ENCODE measurements at regions not wholly inside any gene's neighbourhood (a gene's known extent, or its start where the extent isn't known, plus 50 kb on each side); places are given as distances from the start of the nearest gene placed in this dataset.

DNA sequence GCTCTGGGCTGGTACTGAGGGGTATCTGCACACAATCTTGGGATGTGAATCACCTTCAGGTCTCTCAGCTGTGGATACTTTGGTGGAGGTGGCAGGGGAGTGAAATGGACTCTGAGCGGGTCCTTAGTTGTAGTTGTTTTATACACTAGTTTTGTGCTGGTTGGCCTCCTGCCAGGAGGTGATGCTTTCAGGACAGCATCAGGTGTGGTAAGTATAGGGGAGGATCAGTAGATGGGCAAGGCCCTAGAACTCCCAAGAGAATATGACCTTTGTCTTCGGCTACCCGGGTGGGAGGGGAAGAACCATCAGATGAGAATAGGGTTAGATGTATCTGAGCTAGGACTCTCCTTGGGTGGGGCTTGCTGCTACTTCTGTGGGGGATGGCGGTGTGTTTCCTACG, 2284.3 kb upstream of the PCDH20 start (continued):
- TF ChIP-seq, protein P1, sequence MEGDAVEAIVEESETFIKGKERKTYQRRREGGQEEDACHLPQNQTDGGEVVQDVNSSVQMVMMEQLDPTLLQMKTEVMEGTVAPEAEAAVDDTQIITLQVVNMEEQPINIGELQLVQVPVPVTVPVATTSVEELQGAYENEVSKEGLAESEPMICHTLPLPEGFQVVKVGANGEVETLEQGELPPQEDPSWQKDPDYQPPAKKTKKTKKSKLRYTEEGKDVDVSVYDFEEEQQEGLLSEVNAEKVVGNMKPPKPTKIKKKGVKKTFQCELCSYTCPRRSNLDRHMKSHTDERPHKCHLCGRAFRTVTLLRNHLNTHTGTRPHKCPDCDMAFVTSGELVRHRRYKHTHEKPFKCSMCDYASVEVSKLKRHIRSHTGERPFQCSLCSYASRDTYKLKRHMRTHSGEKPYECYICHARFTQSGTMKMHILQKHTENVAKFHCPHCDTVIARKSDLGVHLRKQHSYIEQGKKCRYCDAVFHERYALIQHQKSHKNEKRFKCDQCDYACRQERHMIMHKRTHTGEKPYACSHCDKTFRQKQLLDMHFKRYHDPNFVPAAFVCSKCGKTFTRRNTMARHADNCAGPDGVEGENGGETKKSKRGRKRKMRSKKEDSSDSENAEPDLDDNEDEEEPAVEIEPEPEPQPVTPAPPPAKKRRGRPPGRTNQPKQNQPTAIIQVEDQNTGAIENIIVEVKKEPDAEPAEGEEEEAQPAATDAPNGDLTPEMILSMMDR (IDR thresholded peaks at IDR 0.05 in 2 of 3, conservative IDR thresholded peaks at IDR 0.05 in 1 of 3; ENCODE audit: borderline replicate concordance in 1 of 3, insufficient read depth in 1 of 3, low read depth in 2 of 3, low read length in 2 of 3) = no peak
- no peak for TF ChIP-seq SP1 (IDR thresholded peaks at IDR 0.05; ENCODE audit: low read depth)
- TF ChIP-seq, protein P2, sequence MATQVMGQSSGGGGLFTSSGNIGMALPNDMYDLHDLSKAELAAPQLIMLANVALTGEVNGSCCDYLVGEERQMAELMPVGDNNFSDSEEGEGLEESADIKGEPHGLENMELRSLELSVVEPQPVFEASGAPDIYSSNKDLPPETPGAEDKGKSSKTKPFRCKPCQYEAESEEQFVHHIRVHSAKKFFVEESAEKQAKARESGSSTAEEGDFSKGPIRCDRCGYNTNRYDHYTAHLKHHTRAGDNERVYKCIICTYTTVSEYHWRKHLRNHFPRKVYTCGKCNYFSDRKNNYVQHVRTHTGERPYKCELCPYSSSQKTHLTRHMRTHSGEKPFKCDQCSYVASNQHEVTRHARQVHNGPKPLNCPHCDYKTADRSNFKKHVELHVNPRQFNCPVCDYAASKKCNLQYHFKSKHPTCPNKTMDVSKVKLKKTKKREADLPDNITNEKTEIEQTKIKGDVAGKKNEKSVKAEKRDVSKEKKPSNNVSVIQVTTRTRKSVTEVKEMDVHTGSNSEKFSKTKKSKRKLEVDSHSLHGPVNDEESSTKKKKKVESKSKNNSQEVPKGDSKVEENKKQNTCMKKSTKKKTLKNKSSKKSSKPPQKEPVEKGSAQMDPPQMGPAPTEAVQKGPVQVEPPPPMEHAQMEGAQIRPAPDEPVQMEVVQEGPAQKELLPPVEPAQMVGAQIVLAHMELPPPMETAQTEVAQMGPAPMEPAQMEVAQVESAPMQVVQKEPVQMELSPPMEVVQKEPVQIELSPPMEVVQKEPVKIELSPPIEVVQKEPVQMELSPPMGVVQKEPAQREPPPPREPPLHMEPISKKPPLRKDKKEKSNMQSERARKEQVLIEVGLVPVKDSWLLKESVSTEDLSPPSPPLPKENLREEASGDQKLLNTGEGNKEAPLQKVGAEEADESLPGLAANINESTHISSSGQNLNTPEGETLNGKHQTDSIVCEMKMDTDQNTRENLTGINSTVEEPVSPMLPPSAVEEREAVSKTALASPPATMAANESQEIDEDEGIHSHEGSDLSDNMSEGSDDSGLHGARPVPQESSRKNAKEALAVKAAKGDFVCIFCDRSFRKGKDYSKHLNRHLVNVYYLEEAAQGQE (IDR thresholded peaks at IDR 0.05; ENCODE audit: low read depth) = no peak
- no peak for TF ChIP-seq RAD21 (IDR thresholded peaks at IDR 0.05; ENCODE audit: low read depth)
- TF ChIP-seq, protein P3, sequence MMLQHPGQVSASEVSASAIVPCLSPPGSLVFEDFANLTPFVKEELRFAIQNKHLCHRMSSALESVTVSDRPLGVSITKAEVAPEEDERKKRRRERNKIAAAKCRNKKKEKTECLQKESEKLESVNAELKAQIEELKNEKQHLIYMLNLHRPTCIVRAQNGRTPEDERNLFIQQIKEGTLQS (IDR thresholded peaks at IDR 0.05) = no peak
- TF ChIP-seq CBX3 (IDR thresholded peaks at IDR 0.05; ENCODE audit: low read depth) = no peak
- TF ChIP-seq SRF (IDR thresholded peaks at IDR 0.05; ENCODE audit: low read depth) = no peak
- TF ChIP-seq SIN3A (IDR thresholded peaks at IDR 0.05; ENCODE audit: low read depth) = no peak
- TF ChIP-seq EGR1 (IDR thresholded peaks at IDR 0.05; ENCODE audit: low read depth) = no peak

DNA sequence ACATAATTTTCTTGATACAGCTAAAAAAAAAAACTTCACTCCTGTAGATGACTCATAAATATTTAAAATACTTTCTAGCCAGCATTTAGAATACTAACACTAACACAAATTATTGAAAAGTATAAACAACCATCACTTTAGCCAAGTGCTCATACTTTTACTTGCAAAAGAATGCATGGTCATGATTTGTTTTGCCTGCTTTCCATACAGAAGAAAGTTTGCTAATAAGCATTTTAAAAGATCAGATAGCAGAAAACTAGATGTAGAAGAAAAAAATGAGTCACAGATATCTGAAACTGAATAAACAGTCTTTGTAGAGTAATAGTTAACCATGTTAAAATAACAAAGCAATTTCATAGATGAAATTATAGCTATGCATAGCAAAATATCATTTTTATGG, 2280.4 kb upstream of the PCDH20 start:
- intact Hi-C loops (cut with micrococcal nuclease) = no loop called here
- POLR2A ChIA-PET = no interaction called here
- CTCF ChIA-PET = no interaction called here
- no peak for TF ChIP-seq EGR1 (IDR thresholded peaks at IDR 0.05; ENCODE audit: low read depth)
- no peak for TF ChIP-seq CEBPB (IDR thresholded peaks at IDR 0.05; ENCODE audit: low read depth)
- TF ChIP-seq TCF7L2 (IDR thresholded peaks at IDR 0.05; ENCODE audit: borderline replicate concordance, extremely low read depth, insufficient read depth, insufficient read length) = no peak
- TF ChIP-seq, protein P2 (IDR thresholded peaks at IDR 0.05; ENCODE audit: low read depth) = no peak
- TF ChIP-seq ZFX (IDR thresholded peaks at IDR 0.05) = no peak
- TF ChIP-seq RAD21 (IDR thresholded peaks at IDR 0.05; ENCODE audit: low read depth) = no peak
- TF ChIP-seq ZNF274 (IDR thresholded peaks at IDR 0.05; ENCODE audit: low read depth, low read length) = no peak
- TF ChIP-seq, protein P1 (IDR thresholded peaks at IDR 0.05 in 2 of 3, conservative IDR thresholded peaks at IDR 0.05 in 1 of 3; ENCODE audit: borderline replicate concordance in 1 of 3, insufficient read depth in 1 of 3, low read depth in 2 of 3, low read length in 2 of 3) = no peak

More for the DNA sequence above, 2280.4 kb upstream of the PCDH20 start:
- no peaks in the 10 kb centered on the region for H3K4me1 ChIP-seq (ENCODE audit: control insufficient read depth in 1 of 2, insufficient read depth in 2 of 2, low read length in 2 of 2)
- no peak overlapping the region for H3K9ac ChIP-seq (ENCODE audit: low read length)
- BruUV-seq (replicated peaks) = no TSS peak
- no peak overlapping the region for H2AFZ ChIP-seq (ENCODE audit: low read depth, low read length, poor library complexity, severe bottlenecking)
- H4K20me1 ChIP-seq (ENCODE audit: insufficient read depth) = no peaks in the 10 kb centered on the region
- H3K4me2 ChIP-seq (ENCODE audit: low read length) = no peak overlapping the region
- H3K9me2 ChIP-seq (ENCODE audit: insufficient read depth) = no peaks in the 10 kb centered on the region
- H3K27me3 ChIP-seq (ENCODE audit: insufficient read depth, low read length) = no peaks in the 10 kb centered on the region
- no peaks in the 10 kb centered on the region for H3K79me2 ChIP-seq (ENCODE audit: insufficient read depth, low read length)
- H3K4me3 ChIP-seq (replicated peaks in 1 of 2; ENCODE audit: low read depth in 1 of 2, low read length in 2 of 2) = no peak overlapping the region
- ATAC-seq (no peak), DNase-seq (ENCODE audit: low read depth, low spot score) (no peak)
- RAD21 ChIA-PET (ENCODE audit: low non-redundant PET in 1 of 2, low total read pairs in 2 of 2, uncharacterized antibody in 2 of 2, unreplicated experiment in 2 of 2) = no interaction called here
- H3K9me3 ChIP-seq (ENCODE audit: control insufficient read depth in 1 of 2, insufficient read depth in 1 of 2, low read depth in 1 of 2, low read length in 2 of 2) = no peaks in the 10 kb centered on the region
- H3K27ac ChIP-seq (ENCODE audit: low read depth, low read length) = no peak overlapping the region
- H3K36me3 ChIP-seq (ENCODE audit: control insufficient read depth in 1 of 2, insufficient read depth in 2 of 2, low read length in 2 of 2) = no peaks in the 10 kb centered on the region

All from HCT116 (cell line).